CD4-positive, alpha-beta T cell treated with Interferon gamma for 1 hour (primary cell): ENCODE measurements at regions not wholly inside any gene's neighbourhood (a gene's known extent, or its start where the extent isn't known, plus 50 kb on each side); places are given as distances from the start of the nearest gene placed in this dataset.
"Not testable (repeated sequence)": the region's sequence is repeated elsewhere in the genome, so short reads cannot be mapped to it uniquely, and the experiment has no call there.

Experiments used
- DNase-seq: peaks from one replicate; pipeline ENCODE4 v3.0.0-alpha.2; 2020

GRCh38 chr14:29982171-29982570 lies 54.5 kb upstream of the PRKD1 start:
- no peak for DNase-seq

GRCh38 chr14:29982993-29983392 lies 55.3 kb upstream of the PRKD1 start:
- DNase-seq = no peak

- not testable (repeated sequence) for DNase-seq
These were observed 62.8 kb upstream of the PRKD1 start for GRCh38 chr14:29990344-29990857.

- no peak for DNase-seq
These were observed 63.3 kb upstream of the PRKD1 start for GRCh38 chr14:29990993-29991392.

- no peak for DNase-seq
These were observed 65.5 kb upstream of the PRKD1 start for GRCh38 chr14:29993143-29993542.

- no peak for DNase-seq
These were observed 71.4 kb upstream of the PRKD1 start for GRCh38 chr14:29999013-29999539.

- no peak for DNase-seq
These were observed 75.2 kb upstream of the PRKD1 start for GRCh38 chr14:30002859-30003258.

- no peak for DNase-seq
These were observed 77.6 kb upstream of the PRKD1 start for GRCh38 chr14:30005114-30005808.

- no peak for DNase-seq
These were observed 79.0 kb upstream of the PRKD1 start for GRCh38 chr14:30006695-30007094.

- DNase-seq = no peak
These were observed 87.8 kb upstream of the PRKD1 start for GRCh38 chr14:30015489-30015888.

- no peak for DNase-seq
These were observed 88.4 kb upstream of the PRKD1 start for GRCh38 chr14:30016002-30016401.

GRCh38 chr14:30017370-30017993 lies 89.8 kb upstream of the PRKD1 start:
- no peak for DNase-seq

- no peak for DNase-seq
These were observed 92.6 kb upstream of the PRKD1 start for GRCh38 chr14:30020271-30020670.

GRCh38 chr14:30020687-30021086 lies 93.0 kb upstream of the PRKD1 start:
- DNase-seq = no peak

GRCh38 chr14:30023350-30023749 lies 95.7 kb upstream of the PRKD1 start:
- DNase-seq = not testable (repeated sequence)

- no peak for DNase-seq
These were observed 106.5 kb upstream of the PRKD1 start for GRCh38 chr14:30034152-30034551.

- no peak for DNase-seq
These were observed 107.7 kb upstream of the PRKD1 start for GRCh38 chr14:30035361-30035760.

GRCh38 chr14:30045720-30046119 lies 118.1 kb upstream of the PRKD1 start:
- no peak for DNase-seq

- DNase-seq = no peak
These were observed 125.5 kb upstream of the PRKD1 start for GRCh38 chr14:30053103-30053502.

- DNase-seq = no peak
These were observed 126.6 kb upstream of the PRKD1 start for GRCh38 chr14:30054201-30054600.

GRCh38 chr14:30058401-30058800 lies 130.8 kb upstream of the PRKD1 start:
- DNase-seq = no peak

- no peak for DNase-seq
These were observed 136.1 kb upstream of the PRKD1 start for GRCh38 chr14:30063746-30064145.

- DNase-seq = no peak
These were observed 136.8 kb upstream of the PRKD1 start for GRCh38 chr14:30064454-30064853.

GRCh38 chr14:30069536-30069935 lies 141.9 kb upstream of the PRKD1 start:
- no peak for DNase-seq
